ENCODE measurements at regions not wholly inside any gene's neighbourhood (a gene's known extent, or its start where the extent isn't known, plus 50 kb on each side); places are given as distances from the start of the nearest gene placed in this dataset.

DNA sequence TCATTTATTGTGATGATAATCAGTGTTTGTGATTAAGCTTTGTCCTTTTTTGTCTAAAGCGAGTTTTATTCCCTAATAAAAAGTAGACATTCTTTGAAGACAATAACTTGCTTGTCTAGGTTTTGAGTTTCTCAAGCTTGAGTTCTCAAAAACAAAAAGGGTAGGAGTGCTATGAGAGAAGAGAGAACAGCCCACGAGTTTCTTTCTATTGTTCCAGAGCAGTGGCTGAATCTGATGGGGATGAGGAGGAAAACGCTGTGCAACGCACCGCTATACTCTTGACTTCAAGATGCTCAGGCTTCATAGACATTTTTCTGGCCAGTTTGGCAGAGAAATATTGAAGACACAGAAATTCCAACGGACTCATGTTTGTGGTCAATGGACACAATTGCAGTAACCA is 669.8 kb upstream of the B3GALT2 start:
- DNase-seq (ENCODE audit: low read depth): no peak

DNA sequence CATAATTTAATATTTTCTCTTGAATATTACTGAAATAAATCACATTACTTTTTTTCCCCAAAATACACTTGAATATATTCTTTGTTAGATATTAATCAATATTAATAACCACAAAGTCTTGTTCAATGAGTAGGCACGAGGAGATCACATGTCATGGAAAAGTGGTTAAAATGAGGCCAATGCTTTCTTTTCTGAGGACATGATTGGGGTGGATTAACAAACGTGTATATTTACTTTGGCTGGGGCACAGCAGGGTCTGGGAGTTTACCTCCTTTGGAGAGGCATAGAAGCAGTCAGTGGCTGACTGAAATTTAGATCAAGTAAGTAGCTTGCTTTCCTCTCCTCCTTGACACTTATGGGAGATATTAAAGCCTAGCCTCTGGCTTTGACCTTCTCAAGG is 664.3 kb upstream of the B3GALT2 start:
- no peak for DNase-seq (ENCODE audit: low read depth)

- DNase-seq (ENCODE audit: low read depth): no peak
Observed at GRCh38 chr1:193846876-193847604, 660.6 kb upstream of the B3GALT2 start.

DNA sequence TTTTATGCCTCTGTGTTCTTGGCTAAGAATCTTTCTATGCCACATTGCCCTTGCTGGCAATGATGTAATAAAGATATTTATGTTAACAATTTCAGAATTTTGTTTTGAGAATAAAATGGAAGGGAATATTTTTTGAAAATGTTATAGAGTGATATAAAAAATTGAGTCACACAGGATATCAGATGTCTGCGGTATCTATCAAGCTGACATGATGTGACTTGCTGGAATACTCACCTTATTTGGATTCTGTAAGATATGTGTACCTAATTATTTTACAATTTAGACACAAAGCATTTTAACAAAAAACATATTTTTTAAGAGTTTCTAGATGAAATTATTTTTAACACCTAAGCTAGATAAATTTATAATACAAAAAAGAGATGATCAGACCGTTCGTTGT is 660.0 kb upstream of the B3GALT2 start:
- no peak for DNase-seq (ENCODE audit: low read depth)

DNA sequence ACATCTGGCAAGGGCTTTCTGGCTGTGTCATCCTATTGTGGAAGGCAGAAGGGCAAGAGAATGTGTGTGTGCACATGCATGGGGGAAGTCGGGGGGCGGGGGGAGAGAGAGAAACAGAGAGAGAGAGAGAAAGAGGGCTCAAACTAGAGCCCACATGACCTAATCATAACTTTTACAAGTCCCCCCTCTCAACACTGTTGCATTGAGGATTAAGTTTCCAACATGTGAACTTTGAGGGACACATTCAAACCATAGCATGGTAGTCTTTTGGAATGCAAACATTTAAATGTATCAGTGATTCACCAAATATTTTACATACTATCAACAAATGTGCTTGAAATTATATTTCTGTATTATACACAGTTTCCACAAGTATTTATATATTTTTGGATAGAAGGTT is 655.4 kb upstream of the B3GALT2 start:
- no peak for DNase-seq (ENCODE audit: low read depth)

DNA sequence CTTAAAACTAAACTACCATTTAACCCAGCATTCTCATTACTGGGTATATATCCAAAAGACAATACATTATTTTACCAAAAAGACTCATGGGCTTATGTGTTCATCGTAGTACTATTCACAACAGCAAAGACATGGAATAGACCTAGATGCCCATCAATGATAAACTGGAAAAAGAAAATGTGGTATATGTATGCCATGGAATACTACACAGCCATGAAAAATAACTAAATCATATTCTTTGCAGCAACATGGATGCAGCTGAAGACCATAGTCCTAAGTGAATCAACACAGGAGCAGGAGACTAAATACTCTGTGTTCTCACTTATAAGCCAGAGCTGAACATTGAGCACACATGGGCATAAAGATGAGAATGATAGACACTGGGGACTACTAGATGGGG is 645.1 kb upstream of the B3GALT2 start:
- DNase-seq (ENCODE audit: low read depth): no peak

GRCh38 chr1:193827516-193827915 is 641.1 kb upstream of the B3GALT2 start:
- DNase-seq (ENCODE audit: low read depth): no peak

GRCh38 chr1:193819376-193819775 is 633.0 kb upstream of the B3GALT2 start:
- DNase-seq (ENCODE audit: low read depth): no peak

GRCh38 chr1:193807208-193807607 is 620.8 kb upstream of the B3GALT2 start:
- no peak for DNase-seq (ENCODE audit: low read depth)

GRCh38 chr1:193806079-193807048 is 620.0 kb upstream of the B3GALT2 start:
- no peak for DNase-seq (ENCODE audit: low read depth)

DNA sequence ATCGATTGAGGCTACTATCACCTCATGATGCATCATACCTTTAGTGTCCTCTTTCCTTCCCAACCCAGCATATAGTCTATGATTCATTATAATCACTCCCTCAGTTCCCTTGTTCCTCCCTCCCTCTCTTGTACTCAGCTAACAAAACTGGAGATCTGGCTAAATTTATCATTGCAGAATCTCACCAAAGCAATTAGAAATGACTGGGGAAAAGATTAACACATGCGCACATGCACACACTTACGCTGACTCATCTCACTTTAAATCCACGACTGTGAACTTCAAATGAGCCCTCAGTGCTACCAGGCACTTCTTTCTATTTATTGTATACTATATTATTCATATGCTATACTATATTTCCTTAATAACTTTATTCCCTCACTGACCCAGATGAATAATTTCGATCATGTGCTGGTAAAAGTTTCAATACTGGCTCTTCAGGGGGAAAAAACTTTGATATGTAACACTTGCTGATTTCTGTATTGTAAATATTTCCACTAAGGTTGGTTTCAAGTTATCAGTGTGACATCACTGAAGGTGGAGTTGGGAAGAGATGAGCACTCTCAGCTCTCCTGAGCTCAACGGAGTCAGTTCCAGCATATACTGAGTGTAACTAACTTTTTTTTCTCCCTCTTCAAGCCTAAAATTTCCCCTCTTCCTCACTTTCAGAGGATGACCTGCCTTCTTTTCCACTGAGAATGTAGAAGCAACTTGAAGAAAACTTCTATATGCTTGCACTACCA is 613.7 kb upstream of the B3GALT2 start:
- DNase-seq (ENCODE audit: low read depth): peak; percentile 45

DNA sequence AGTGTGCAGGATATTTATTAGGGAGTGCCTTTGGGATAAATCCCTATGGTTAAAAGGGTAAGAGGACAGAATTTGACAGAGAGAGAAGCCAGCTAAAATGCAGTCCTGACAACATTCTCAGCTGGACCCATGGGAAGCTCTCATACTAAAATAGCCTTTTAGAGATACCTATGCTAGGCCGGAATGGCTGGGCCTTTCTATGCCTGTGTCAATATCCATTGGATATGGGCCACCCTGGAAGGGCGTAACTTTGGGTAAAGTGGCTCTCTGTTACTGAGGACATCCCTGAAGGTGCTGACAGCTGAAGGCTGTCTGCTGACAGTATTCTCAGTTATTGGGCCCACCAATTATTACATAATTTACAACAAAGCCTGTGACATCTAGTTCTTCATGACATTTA is 613.0 kb upstream of the B3GALT2 start:
- no peak for DNase-seq (ENCODE audit: low read depth)

DNA sequence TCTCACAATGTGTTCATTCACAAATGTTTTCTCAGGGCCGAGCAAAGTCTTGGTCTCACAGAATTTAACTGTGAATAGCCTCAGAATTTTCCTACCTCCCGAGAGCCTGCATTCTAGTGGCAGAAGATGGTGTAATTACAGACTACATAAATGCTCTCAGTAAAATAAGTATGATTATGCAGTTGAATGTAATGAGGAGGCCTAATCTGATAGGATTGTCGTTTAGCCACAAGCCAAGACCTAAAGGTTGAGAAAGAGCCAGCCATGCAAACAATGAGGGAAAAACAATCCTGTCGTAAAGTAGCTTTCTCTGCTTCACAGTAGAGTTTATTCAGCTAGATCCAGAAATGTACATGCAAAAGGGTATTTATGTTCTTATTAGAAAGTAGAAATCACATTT is 607.8 kb upstream of the B3GALT2 start:
- no peak for DNase-seq (ENCODE audit: low read depth)

DNA sequence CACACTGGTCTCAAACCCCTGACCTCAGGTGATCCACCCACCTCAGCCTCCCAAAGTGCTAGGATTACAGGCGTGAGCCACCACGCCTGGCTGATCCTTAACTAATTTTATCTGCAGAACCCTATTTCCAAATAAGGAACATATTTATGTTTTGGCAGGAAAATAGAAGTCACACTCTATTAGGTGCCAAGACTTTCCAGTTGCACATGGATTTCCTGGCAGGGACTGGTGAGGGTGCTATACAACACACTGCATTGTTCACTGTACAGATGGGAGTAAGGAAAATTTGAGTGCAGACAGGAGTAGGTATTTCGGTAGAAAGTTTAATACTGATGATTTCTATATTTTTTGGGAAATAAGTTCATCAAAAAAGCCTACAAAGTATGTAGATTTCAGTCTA is 605.3 kb upstream of the B3GALT2 start:
- DNase-seq (ENCODE audit: low read depth): no peak

DNA sequence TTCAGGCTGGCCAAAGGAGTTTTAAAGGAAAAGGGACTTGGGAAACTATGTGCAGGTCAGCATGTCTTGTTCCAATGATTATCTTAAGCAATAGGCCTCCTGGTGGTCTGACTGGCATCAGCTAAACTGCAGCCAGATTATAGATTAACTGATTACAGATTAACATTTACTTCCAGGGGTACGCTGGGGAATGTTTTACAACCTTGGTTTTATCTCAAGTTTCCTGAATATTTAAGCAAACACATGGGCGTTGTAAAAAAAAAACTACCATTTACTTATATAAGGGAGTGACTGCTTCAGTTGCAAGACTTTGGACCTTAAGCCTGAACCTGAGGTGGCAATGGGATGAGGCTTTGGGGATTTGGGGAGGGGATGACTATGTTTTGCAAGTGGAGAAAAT is 600.6 kb upstream of the B3GALT2 start:
- no peak for DNase-seq (ENCODE audit: low read depth)

- DNase-seq (ENCODE audit: low read depth): no peak
Observed at GRCh38 chr1:193785850-193786420, 599.5 kb upstream of the B3GALT2 start.

DNA sequence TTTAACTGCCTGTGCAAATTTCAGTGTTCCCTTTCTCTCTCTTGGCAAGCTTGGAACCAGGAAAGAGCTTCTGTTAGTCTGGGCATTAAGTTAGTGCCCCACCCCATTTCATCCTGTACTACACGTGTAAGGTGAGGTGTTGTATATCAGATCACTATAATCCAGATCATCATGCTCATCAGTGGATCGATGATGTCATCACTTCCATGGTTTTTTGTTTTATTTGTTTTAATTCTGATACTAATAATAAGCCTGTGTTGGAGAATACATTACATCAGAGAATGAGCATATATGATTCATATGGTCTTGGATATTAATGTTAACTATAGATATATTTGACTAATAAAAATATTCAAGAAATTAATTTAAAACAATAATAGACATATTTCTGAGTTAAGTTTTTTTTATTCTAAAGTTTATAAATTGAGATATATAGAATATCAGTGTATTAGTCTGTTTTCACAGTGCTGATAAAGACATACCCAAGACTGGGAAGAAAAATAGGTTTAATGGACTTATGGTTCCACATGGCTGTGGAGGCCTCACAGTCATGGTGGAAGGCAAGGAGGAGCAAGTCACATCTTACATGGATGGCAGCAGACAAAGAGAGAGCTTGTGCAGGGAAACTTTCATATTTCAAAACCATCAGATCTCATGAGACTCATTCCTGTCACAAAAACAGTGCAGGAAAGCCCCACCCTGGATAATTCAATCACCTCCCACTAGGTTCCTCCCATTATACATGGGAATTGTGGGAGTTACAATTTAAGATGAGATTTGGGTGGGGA is 588.3 kb upstream of the B3GALT2 start:
- no peak for DNase-seq (ENCODE audit: low read depth)

DNA sequence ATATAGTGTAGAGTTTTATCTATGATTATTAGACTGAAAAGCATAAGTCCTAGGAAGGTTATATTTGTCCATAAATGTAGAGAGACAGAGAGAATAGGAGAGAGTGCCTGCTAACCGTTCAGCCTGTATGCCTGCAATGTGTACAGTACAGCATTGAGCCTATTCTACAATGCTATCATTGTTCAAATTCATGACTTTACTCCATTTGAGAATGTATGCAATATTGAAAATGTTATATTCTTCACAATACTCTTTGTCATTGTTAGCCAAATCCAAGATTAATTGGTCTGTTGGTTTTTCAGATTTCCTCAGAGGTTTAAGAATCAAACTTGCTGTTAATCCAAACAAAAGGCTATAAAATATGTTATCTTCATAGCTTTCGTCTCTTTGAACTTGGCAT is 585.2 kb upstream of the B3GALT2 start:
- DNase-seq (ENCODE audit: low read depth): no peak

DNA sequence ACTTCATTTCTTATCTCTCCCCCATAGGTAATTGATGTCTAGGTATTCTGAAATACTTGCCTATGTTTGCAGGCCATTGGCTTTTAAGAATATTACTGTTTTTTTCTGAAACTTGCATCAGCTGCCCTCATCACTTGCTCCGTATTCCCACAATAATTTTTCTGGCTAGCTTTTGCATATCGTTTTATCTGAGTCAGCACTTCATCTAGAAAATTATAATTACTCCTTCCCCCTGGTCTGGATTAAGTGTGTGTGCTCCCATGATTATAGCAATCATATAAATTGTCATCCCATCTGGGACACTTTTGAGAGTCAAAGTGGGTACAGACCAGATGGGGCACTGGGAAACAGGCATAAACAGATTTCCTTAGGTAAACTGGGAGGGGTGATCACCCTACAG is 583.2 kb upstream of the B3GALT2 start:
- DNase-seq (ENCODE audit: low read depth): no peak

GRCh38 chr1:193767886-193768285 is 581.5 kb upstream of the B3GALT2 start:
- DNase-seq (ENCODE audit: low read depth): no peak

- DNase-seq (ENCODE audit: low read depth): no peak
Observed at GRCh38 chr1:193766329-193766728, 579.9 kb upstream of the B3GALT2 start.

Data from HT1080 (cell line).